Endodermal cell (in vitro differentiated cells): ENCODE measurements at regions not wholly inside any gene's neighbourhood (a gene's known extent, or its start where the extent isn't known, plus 50 kb on each side); places are given as distances from the start of the nearest gene placed in this dataset.

Experiments
- DNase-seq: peaks from one replicate; pipeline ENCODE4 v3.0.0-alpha.2; 2017
- H3K27ac ChIP-seq: 2 replicates; pipeline ENCODE4 v1.5.1; 2013; ENCODE audit warnings: mild to moderate bottlenecking, low read depth, low read length, moderate library complexity
- H3K27me3 ChIP-seq: 2 replicates; pipeline ENCODE4 v1.6.1; 2013; ENCODE audit warnings: mild to moderate bottlenecking, low read length, moderate library complexity; ENCODE audit not compliant: insufficient read depth, control insufficient read depth, poor library complexity, severe bottlenecking
- H3K36me3 ChIP-seq: 2 replicates; pipeline ENCODE4 v1.7.0; 2013; ENCODE audit warnings: mild to moderate bottlenecking, low read length, moderate library complexity; ENCODE audit not compliant: control insufficient read depth, insufficient read depth
- H3K4me1 ChIP-seq: one replicate; pipeline ENCODE4 v1.7.0; 2013; ENCODE audit warnings: low read length; ENCODE audit not compliant: control insufficient read depth, insufficient read depth
- H3K4me3 ChIP-seq: 2 replicates; pipeline ENCODE4 v1.5.1; 2013; ENCODE audit warnings: mild to moderate bottlenecking, low read length, moderate library complexity
- H3K9ac ChIP-seq: 2 replicates; pipeline ENCODE4 v1.6.1; 2013; ENCODE audit warnings: mild to moderate bottlenecking, low read length, moderate library complexity; ENCODE audit not compliant: poor library complexity, severe bottlenecking; ENCODE audit errors: extremely low read depth
- H3K9me3 ChIP-seq: 2 replicates; pipeline ENCODE4 v1.6.1; 2013; ENCODE audit warnings: mild to moderate bottlenecking, low read length, moderate library complexity; ENCODE audit not compliant: control insufficient read depth
- H3K27ac Mint-ChIP-seq: 2 replicates; pipeline ENCODE4 v1.8.0; 2020; ENCODE audit warnings: mixed read lengths
- H3K27me3 Mint-ChIP-seq: 2 replicates; pipeline ENCODE4 v1.8.0; 2021; ENCODE audit warnings: mild to moderate bottlenecking, mixed read lengths; ENCODE audit not compliant: insufficient read depth
- H3K36me3 Mint-ChIP-seq: 2 replicates; pipeline ENCODE4 v1.8.0; 2020; ENCODE audit warnings: low read depth, mixed read lengths
- H3K4me1 Mint-ChIP-seq: 2 replicates; pipeline ENCODE4 v1.8.0; 2020; ENCODE audit warnings: mixed read lengths
- H3K4me3 Mint-ChIP-seq: 2 replicates; pipeline ENCODE4 v1.8.0; 2020; ENCODE audit warnings: mild to moderate bottlenecking, moderate library complexity, mixed read lengths
- H3K9me3 Mint-ChIP-seq: 2 replicates; pipeline ENCODE4 v1.8.0; 2020; ENCODE audit warnings: mild to moderate bottlenecking, mixed read lengths
- CTCF ChIP-seq: fragments of 200-600 bp; sonication (generic); conservative IDR thresholded peaks from 2 replicates; pipeline ENCODE4 v1.5.0; 2021; ENCODE audit warnings: antibody characterized with exemption, mild to moderate bottlenecking
- WGBS, 2 experiments: methylation state at CpG; one replicate each; pipeline versions ENCODE4 v1.1.5 to v1.1.7; 2013; ENCODE audit warnings: missing lambda C conversion rate in 2 of 2, mixed read lengths in 1 of 2; ENCODE audit not compliant: insufficient coverage in 1 of 2, insufficient read length in 1 of 2; 5-methylcytosine and 5-hydroxymethylcytosine counted together

DNA sequence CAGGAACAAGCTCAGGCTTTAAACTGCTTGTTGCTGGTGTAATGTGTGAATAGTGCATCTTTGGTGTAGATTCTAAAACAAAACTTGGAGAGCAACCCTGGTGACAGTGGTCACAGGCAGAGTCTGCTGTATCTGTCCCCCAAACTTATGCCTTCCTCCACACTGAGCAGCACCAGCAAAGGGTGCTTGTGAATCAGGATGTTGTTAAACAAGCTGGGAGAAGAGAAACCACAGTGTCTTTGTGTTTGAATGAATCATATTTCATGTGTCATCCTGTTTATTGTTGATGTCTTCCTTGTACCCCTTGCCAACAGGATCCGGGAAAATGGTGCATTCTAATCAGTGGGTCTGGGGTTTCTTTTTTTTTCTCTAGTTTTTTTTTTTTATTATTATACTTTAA, 91.9 kb upstream of the COG2 start:
- H3K4me3 ChIP-seq, result no peak overlapping the region
- Mint-ChIP-seq H3K36me3 (no peaks in the 10 kb centered on the region), H3K9me3 (no peaks in the 10 kb centered on the region), H3K4me1 (no peaks in the 10 kb centered on the region), H3K4me3 (no peak overlapping the region), H3K27me3 (peaks cover 9% of the 10 kb centered on the region), H3K27ac (no peak overlapping the region)
- no peak for DNase-seq
- no peaks in the 10 kb centered on the region for H3K27me3 ChIP-seq
- no peaks in the 10 kb centered on the region for H3K4me1 ChIP-seq
- TF ChIP-seq CTCF, result no peak
- WGBS, 2 experiments, result no CpG with 5 or more reads among the region's 1 CpG
- no peaks in the 10 kb centered on the region for H3K9me3 ChIP-seq
- no peaks in the 10 kb centered on the region for H3K36me3 ChIP-seq
- no peak overlapping the region for H3K9ac ChIP-seq
- no peak overlapping the region for H3K27ac ChIP-seq

DNA sequence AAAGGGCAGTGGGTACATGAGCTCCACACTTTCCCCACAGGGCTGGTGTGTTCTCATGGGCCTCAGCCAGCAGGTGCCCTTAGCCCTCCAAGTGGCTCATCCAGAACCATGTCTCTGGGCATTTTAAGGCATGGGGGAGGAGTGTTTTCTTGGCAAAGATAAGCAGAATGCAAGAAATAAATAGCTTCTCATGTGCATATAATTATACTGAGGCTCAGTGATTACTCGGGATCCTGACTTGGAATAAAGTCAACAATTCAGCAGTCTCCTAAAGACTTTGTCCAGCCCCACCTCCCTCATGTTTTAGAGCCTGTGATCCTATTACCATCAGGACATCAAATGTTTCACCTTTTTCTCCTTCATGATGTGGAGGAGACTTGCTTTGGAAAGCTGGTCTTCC, 92.7 kb upstream of the COG2 start:
- Mint-ChIP-seq H3K4me3 (no peak overlapping the region), H3K36me3 (no peaks in the 10 kb centered on the region), H3K9me3 (no peaks in the 10 kb centered on the region), H3K27ac (no peak overlapping the region), H3K4me1 (no peaks in the 10 kb centered on the region), H3K27me3 (peaks cover 9% of the 10 kb centered on the region)
- no peak overlapping the region for H3K9ac ChIP-seq
- no peaks in the 10 kb centered on the region for H3K4me1 ChIP-seq
- H3K9me3 ChIP-seq, result no peaks in the 10 kb centered on the region
- H3K36me3 ChIP-seq, result no peaks in the 10 kb centered on the region
- no peak overlapping the region for H3K27ac ChIP-seq
- no peak for TF ChIP-seq CTCF
- H3K27me3 ChIP-seq, result no peaks in the 10 kb centered on the region
- WGBS, 2 experiments, result 80 to 97% methylated on average over 1 of the region's 1 CpG
- H3K4me3 ChIP-seq, result no peak overlapping the region
- DNase-seq, result no peak

DNA sequence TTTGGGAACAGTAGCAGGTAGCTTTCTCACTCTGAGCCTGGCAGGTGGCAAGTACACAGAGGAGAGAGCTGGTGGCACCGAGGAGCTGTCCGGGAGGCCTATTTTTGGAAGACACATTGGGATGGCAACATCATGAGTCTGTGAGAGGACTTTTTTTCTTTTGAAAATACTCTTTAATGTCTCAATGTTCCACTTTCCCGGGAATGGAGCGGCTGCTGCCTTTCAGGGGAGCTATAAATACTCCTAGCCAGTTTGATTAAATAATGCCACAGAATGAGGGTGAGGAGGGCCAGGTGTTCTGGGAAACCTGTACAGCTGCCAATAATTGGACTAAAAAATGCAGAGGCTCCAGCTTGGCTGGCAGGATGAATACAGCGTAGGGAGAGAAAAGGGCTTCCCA, 93.3 kb upstream of the COG2 start:
- H3K36me3 Mint-ChIP-seq, result no peaks in the 10 kb centered on the region
- DNase-seq, result no peak
- WGBS, 2 experiments, result 93 to 94% methylated on average over 3 to 5 of the region's 5 CpGs
- H3K27ac ChIP-seq, result no peak overlapping the region
- no peaks in the 10 kb centered on the region for H3K4me1 ChIP-seq
- no peak overlapping the region for H3K4me3 Mint-ChIP-seq
- peaks cover 9% of the 10 kb centered on the region for H3K27me3 Mint-ChIP-seq
- H3K9me3 ChIP-seq, result no peaks in the 10 kb centered on the region
- H3K4me1 Mint-ChIP-seq, result no peaks in the 10 kb centered on the region
- H3K27ac Mint-ChIP-seq, result no peak overlapping the region
- no peak overlapping the region for H3K9ac ChIP-seq
- H3K27me3 ChIP-seq, result no peaks in the 10 kb centered on the region
- H3K36me3 ChIP-seq, result no peaks in the 10 kb centered on the region
- no peak overlapping the region for H3K4me3 ChIP-seq
- no peaks in the 10 kb centered on the region for H3K9me3 Mint-ChIP-seq
- no peak for TF ChIP-seq CTCF
